ENCODE measurements at regions not wholly inside any gene's neighbourhood (a gene's known extent, or its start where the extent isn't known, plus 50 kb on each side); places are given as distances from the start of the nearest gene placed in this dataset.

GRCh38 chr3:54020436-54020835 lies 101.9 kb upstream of the CACNA2D3 start:
- no peak for DNase-seq

GRCh38 chr3:54014067-54014466 lies 108.3 kb upstream of the CACNA2D3 start:
- DNase-seq, result no peak

DNA sequence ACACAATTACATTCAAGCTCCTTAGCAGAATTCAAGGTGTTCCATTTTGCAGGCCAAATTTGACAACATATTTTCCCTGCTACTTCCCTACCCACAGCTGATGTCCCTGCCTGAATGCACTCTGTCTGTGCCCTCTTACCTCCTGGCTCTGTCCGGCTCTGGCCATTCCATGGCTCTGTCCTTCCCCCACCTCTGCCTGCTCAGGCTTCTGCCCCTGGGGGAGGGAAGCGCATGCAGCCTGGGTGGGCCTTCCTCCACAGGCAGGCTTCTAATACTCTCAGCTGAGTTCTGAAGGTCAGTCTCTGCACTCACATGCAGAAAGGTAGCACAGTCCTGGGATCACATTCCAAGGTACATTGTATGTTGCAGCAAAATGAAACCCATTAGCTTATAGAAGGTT lies 113.6 kb upstream of the CACNA2D3 start:
- no peak for DNase-seq

DNA sequence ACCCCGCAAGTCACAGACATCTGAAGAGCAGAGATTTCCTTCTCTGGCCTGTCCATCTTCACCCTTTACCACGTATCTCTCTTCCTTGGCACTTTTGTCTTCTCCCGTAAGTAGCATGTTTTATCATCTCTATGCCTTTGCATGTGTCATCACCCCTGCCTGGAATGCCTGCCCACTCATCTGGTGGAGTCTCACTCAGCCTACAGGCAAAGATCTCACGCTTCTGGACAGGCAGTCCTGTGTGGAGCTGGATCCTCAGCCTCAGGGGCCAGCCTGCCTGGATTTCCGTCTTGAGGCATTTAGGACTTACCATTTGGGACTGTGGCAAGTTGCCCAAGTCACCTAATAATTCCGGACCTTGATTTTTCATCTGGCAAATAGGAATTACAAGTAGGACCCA lies 114.3 kb upstream of the CACNA2D3 start:
- no peak for DNase-seq

DNA sequence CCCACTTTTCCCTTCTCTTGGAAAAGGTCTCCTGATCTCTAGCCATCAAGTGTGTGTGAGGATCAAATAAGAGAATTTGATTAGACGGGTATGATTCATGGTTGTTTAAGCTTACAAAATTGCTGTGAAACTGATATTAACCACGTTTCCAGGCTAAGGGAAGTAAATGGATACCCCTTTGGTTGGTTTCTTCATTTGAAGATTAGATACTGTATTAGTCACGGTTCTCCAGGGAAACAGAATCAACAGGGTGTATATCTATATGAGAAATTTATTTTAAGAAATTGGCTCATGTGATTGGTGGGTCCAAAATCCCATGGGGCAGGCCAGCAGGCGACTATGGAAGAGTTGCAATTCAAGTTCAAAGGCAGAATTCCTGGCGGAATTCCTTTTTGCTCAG lies 112.7 kb upstream of the SELENOK start:
- DNase-seq, result no peak

- no peak for DNase-seq
These were observed 111.5 kb upstream of the SELENOK start for GRCh38 chr3:54003136-54003535.

GRCh38 chr3:53999725-54000124 lies 108.1 kb upstream of the SELENOK start:
- DNase-seq, result no peak

- no peak for DNase-seq
These were observed 107.3 kb upstream of the SELENOK start for GRCh38 chr3:53998980-53999379.

DNA sequence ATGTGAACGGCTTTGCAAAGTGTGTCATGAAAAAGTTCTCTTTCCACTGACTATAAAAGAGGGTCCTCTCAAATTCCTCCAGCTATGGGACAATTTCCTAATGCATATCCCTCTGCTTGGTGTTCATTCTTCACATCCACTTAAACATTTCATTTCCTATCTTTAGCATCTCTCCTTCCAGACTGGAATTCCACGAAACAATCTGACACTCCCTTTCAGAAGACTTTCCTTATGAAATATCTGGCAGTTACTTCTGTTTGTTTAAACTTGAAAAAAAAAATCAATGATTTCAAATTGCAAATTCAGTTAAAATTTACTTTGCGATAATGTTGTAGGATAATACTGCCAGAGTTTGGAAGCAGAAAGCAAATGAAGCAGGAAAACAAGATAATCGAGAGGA lies 105.8 kb upstream of the SELENOK start:
- no peak for DNase-seq

DNA sequence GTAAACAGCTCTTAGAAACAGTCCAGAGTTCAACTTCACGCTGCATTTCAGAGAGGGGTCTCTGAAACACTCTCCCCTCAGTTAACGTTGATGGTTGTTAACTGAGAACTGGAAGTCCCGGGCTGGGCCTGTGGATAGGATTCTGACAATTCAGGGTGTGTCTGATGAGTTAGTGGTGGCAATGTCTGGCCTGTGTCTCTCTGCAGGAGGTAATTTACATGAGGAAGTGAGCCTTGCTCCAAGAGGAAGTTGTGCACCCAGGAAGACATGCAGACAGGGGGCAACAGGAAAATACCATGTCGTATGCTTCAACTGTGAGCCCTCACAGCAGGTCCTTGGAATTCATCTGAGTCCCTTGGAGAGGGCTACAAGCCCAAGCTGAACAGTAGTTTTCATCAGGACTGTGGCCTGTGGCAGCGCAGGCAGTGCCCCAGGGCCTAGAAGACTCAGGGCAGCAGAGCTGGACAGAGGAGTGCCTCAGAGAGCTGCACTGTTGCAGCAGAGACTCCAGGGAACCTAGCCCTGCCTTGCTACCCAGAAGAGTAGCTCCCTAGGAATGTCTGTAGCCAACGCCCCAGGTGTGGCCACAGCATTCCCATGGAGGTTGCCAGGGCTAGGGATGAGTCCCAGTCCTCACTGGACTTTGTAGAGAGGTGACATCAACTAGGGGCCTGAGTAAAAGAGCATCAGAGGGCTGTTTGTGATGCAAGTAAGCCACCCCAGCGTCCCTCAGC lies 104.6 kb upstream of the SELENOK start:
- no peak for DNase-seq

DNA sequence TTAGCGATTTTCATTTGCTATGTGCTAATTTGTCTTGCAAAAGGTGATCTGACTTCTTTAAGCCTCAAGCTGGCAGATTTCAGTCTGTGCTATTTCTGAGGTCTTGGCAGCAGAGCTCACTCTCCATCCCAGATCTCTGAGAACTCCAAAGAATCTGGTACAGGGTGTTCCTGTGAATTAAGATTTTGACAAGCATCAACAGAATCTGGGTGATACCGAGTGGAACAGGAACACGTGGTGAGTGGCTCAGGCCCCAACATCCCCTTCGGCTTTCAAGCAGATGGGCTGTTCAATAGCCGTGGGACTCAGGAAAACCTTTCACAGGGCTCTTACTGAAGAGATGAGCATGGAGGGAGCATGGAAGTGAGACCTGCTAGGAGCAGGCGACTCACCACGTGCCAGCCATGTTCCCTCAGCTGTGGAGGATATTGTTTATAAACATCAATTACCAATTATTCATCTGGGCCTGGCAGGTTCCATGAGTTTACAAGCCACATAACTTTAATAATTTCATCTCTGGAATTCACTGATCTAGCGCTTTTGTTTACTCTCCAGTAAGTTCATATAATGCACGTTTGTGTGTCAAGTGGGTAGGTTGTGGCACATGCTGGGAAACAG lies 103.4 kb upstream of the SELENOK start:
- DNase-seq, result no peak

DNA sequence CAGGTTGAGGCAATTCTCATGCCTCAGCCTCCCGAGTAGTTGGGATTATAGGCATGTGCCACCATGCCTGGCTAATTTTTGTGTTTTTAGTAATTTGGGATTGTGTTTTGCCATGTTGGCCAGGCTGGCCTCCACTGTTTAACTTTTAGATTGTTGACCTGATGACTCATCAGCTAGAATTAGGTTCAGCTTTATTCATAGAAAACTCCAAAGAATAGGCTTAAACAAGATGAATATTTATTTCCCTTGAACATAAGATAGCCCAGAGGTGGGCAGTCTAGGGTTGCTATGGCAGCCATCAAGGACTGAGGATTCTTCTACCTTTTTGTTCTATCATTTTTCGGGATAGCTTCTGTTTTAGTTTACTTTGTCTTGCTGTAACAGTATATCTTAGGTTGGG lies 99.6 kb upstream of the SELENOK start:
- no peak for DNase-seq

GRCh38 chr3:53989946-53990345 lies 98.3 kb upstream of the SELENOK start:
- DNase-seq, result no peak

DNA sequence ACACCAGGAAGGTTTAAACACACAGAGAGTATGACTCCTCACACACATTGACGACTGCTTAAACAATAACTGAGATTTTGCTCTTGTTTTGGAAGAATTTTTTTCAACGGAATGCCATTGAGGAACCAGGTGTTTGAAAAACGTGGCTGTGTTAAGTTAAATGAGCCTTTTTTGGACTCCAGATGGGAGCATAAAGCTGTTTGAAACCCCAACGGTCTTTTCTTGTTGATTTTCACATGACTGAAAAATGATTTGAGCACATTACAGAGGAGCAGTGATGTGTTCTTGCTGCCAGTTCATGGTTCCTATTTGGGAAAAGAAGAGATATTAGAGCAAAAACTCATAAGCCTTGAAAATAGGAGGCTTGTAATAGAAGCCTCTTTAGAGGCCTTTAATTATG lies 97.8 kb upstream of the SELENOK start:
- no peak for DNase-seq

DNA sequence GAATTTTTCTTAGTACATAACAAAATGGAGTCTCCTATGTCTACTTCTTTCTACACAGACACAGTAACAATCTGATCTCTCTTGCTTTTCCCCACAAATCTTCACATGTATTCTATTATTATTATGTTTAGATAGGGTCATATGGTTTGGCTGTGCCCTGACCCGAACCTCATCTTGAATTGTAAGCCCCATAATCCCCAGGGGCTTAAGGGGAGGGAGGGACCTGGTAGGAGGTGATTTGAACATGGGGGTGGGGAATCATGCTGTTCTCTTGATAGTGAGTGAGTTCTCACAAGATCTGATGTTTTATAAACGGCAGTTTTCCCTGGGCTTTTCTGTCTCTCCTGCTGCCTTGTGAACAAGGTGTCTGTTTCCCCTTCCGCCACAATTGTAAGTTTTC lies 86.7 kb upstream of the SELENOK start:
- DNase-seq, result no peak

DNA sequence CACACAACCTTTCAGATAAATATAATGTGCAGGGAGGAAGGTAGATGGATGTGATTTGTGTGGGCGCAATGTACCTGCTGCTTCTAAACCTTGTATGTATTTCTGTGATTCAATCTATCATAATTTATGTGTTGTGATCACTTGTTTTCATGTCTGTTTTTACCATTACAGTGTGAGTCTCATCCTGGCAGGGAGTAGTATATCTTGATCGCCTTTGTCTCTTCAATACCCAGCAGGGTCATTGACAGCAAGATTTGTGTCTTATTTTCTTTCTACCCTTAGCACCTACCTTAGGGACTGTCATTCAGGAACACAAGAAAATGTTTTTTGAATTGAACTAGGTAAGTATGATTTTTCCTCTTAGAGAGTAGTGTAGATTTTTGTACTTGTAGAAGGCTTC lies 83.7 kb upstream of the SELENOK start:
- no peak for DNase-seq

DNA sequence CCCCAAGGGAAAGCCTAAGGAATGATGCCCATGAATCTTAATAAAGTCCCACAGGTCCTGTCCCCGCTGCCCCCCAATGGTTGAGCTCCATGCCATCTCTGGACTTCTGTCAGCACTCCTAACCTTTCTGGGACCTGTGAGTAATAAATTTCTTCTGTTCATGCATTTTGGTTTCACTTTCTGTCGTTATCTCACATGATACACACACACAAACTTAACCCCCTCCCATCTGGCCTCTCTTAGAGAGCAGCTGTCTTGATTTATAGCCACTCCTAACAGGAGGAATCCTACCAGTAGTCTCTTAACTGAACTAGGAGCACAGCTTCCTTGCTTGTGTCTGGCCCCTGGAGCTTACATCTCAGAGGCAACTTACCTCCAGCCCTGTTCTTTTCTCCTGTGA lies 82.7 kb upstream of the SELENOK start:
- no peak for DNase-seq

DNA sequence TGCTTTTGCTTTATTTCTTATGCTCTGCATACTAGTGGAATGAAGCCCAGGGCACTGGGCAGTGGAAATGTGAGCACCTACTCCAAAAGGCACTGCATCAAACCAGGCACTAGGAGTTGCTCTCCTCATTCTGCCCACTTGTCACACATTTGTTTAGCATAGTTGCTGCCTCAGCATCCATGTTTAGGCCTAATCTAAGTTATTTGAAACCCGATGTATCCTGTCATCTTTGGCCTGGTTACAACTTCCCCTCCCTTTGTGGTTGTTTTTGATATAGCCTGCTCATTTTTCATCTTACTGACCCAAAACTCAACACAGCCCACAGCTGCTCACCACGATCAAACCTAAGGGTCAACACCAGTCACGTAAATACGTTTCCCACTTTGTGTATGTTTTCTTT lies 82.2 kb upstream of the SELENOK start:
- DNase-seq, result no peak

- no peak for DNase-seq
These were observed 79.0 kb upstream of the SELENOK start for GRCh38 chr3:53970661-53971060.

DNA sequence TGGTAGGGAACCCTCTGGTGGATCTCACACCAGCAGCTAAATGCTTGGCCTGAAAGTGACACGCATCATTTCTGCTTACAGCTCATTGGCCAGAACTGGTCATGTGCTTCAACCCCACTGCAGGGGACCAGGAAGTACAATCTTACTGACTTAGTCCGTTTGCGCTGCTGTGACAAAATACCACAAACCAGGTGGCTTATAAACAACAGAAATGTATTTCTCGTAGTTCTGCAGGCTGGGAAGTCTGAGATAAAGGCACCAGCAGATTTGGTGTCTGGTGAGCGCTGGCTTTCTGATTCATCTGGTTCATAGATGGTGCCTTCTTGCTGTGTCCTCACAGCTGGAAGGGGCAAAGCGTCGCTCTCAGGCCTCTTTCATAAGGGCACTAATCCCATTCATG lies 77.4 kb upstream of the SELENOK start:
- no peak for DNase-seq

GRCh38 chr3:53965291-53965690 lies 73.6 kb upstream of the SELENOK start:
- DNase-seq, result no peak

- DNase-seq, result no peak
These were observed 66.2 kb upstream of the SELENOK start for GRCh38 chr3:53957831-53958230.

GRCh38 chr3:53956586-53956985 lies 64.9 kb upstream of the SELENOK start:
- no peak for DNase-seq

DNA sequence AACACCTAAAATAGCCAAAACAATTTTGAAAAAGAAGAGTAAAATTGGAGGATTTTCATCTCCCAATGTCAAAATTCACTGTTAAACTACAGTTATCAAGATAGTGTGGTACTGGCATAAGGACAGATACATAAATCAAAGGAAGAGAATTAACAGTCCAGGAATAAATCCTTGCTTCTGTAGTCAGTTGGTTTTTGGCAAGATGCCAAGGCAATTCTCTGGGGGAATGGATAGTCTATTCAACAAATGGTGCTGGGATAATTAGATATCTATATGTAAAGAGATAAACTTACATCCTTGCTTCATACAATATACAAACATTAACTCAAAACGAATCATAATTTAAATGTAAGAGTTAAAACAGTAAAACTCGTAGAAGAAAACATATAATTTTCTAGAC lies 57.9 kb upstream of the SELENOK start:
- DNase-seq, result peak; percentile 35 to 64

GRCh38 chr3:53948174-53948573 lies 56.5 kb upstream of the SELENOK start:
- DNase-seq, result no peak

Data from NCI-H2081 (cell line).